Activated gamma-delta T cell (primary cell): ENCODE measurements at regions not wholly inside any gene's neighbourhood (a gene's known extent, or its start where the extent isn't known, plus 50 kb on each side); places are given as distances from the start of the nearest gene placed in this dataset.
"Not testable (repeated sequence)": the region's sequence is repeated elsewhere in the genome, so short reads cannot be mapped to it uniquely, and the experiment has no call there.

Experiments
- DNase-seq: peaks from one replicate; lab custom pipeline; 2025; lab: John Stamatoyannopoulos, UW

GRCh38 chr2:13694673-13695072 lies 937.8 kb upstream of the LRATD1 start:
- DNase-seq: no peak

- DNase-seq: no peak
These were observed 935.9 kb upstream of the LRATD1 start for GRCh38 chr2:13696601-13697000.

GRCh38 chr2:13698847-13699246 lies 933.7 kb upstream of the LRATD1 start:
- DNase-seq: no peak

GRCh38 chr2:13699939-13700338 lies 932.6 kb upstream of the LRATD1 start:
- not testable (repeated sequence) for DNase-seq

GRCh38 chr2:13711154-13711553 lies 921.4 kb upstream of the LRATD1 start:
- DNase-seq: no peak

- DNase-seq: no peak
These were observed 918.1 kb upstream of the LRATD1 start for GRCh38 chr2:13714466-13714865.

GRCh38 chr2:13725945-13726344 lies 906.6 kb upstream of the LRATD1 start:
- no peak for DNase-seq

GRCh38 chr2:13745330-13745729 lies 887.2 kb upstream of the LRATD1 start:
- DNase-seq: no peak

- DNase-seq: no peak
These were observed 880.6 kb upstream of the LRATD1 start for GRCh38 chr2:13751955-13752354.

- DNase-seq: no peak
These were observed 874.1 kb upstream of the LRATD1 start for GRCh38 chr2:13758412-13758811.

- no peak for DNase-seq
These were observed 864.2 kb upstream of the LRATD1 start for GRCh38 chr2:13768274-13768673.

GRCh38 chr2:13770279-13770678 lies 862.2 kb upstream of the LRATD1 start:
- DNase-seq: no peak

- DNase-seq: no peak
These were observed 852.5 kb upstream of the LRATD1 start for GRCh38 chr2:13779996-13780395.

- no peak for DNase-seq
These were observed 841.4 kb upstream of the LRATD1 start for GRCh38 chr2:13791019-13791547.

- no peak for DNase-seq
These were observed 826.0 kb upstream of the LRATD1 start for GRCh38 chr2:13806539-13806938.

- no peak for DNase-seq
These were observed 819.3 kb upstream of the LRATD1 start for GRCh38 chr2:13813236-13813635.

GRCh38 chr2:13818002-13818401 lies 814.5 kb upstream of the LRATD1 start:
- DNase-seq: no peak

- no peak for DNase-seq
These were observed 812.6 kb upstream of the LRATD1 start for GRCh38 chr2:13819896-13820295.

GRCh38 chr2:13821255-13821880 lies 811.1 kb upstream of the LRATD1 start:
- no peak for DNase-seq

- DNase-seq: no peak
These were observed 810.2 kb upstream of the LRATD1 start for GRCh38 chr2:13822365-13822764.

- no peak for DNase-seq
These were observed 806.1 kb upstream of the LRATD1 start for GRCh38 chr2:13826314-13826853.

GRCh38 chr2:13858626-13859025 lies 773.9 kb upstream of the LRATD1 start:
- no peak for DNase-seq

GRCh38 chr2:13868275-13868674 lies 764.2 kb upstream of the LRATD1 start:
- not testable (repeated sequence) for DNase-seq

GRCh38 chr2:13876491-13877037 lies 756.0 kb upstream of the LRATD1 start:
- DNase-seq: no peak
